Adrenal gland (tissue), 9 donors: ENCODE measurements at regions not wholly inside any gene's neighbourhood (a gene's known extent, or its start where the extent isn't known, plus 50 kb on each side); places are given as distances from the start of the nearest gene placed in this dataset.
A peak's percentile ranks its signal among the peaks of the same experiment; 100 is the strongest.

Experiments
- DNase-seq, 7 donors: peaks; one replicate each; pipeline ENCODE4 v3.0.0-alpha.2; 2019 to 2020
- H3K27ac ChIP-seq, 5 donors: fragments of 200-600 bp; sonication (generic) in 4 of 5; 1 replicate in 3 of 5; 2 replicates in 2 of 5; pipeline versions ENCODE4 v1.5.1 to v1.8.0; 2016 to 2020; ENCODE audit warnings: mild to moderate bottlenecking in 1 of 5
- H3K27me3 ChIP-seq: fragments of 200-600 bp; 2 replicates; pipeline ENCODE4 v1.8.0; 2021
- H3K36me3 ChIP-seq, 2 donors: fragments of 200-600 bp; replicated peaks in 1 of 2; 1 replicate in 1 of 2; 2 replicates in 1 of 2; pipeline versions ENCODE4 v1.5.1 to v1.8.0; 2018 to 2022
- H3K4me1 ChIP-seq, 2 donors: fragments of 200-600 bp; replicated peaks in 1 of 2; 1 replicate in 1 of 2; 2 replicates in 1 of 2; pipeline versions ENCODE4 v1.5.1 to v1.8.0; 2018 to 2021
- H3K4me3 ChIP-seq, 4 donors: fragments of 200-600 bp; sonication (generic) in 3 of 4; one replicate each; pipeline ENCODE4 v1.5.1; 2016 to 2018
- H3K9me3 ChIP-seq, 3 donors: fragments of 200-600 bp; sonication (generic) in 1 of 3; replicated peaks in 1 of 3; 1 replicate in 2 of 3; 2 replicates in 1 of 3; pipeline versions ENCODE4 v1.5.1 to v1.8.0; 2016 to 2021
- CTCF ChIP-seq, 6 experiments: fragments of 450-650 bp in 4 of 6; fragments of 200-600 bp in 2 of 6; sonication (generic) in 1 of 6; IDR thresholded peaks; 1 replicate in 5 of 6; 2 replicates in 1 of 6; pipeline versions ENCODE4 v1.5.1 to v1.8.0; 2016 to 2021; ENCODE audit warnings: antibody characterized with exemption in 6 of 6, mild to moderate bottlenecking in 2 of 6, moderate library complexity in 1 of 6
- POLR2A ChIP-seq, 2 donors: fragments of 450-650 bp; IDR thresholded peaks; one replicate each; pipeline ENCODE4 v1.6.1; 2017; ENCODE audit warnings: antibody characterized with exemption in 2 of 2, mild to moderate bottlenecking in 2 of 2, moderate library complexity in 1 of 2
- WGBS, 4 donors: extraction: QIAGEN DNeasy Blood & Tissue Kit in 2 of 4; methylation state at CpG; one replicate each; pipeline versions ENCODE4 v1.1.5 to v1.1.7; 2013 to 2017; 5-methylcytosine and 5-hydroxymethylcytosine counted together
- intact Hi-C, 2 donors: fragments of 100-400 bp; cut with DNase I; formaldehyde crosslinking; loops; one replicate each; pipeline versions ENCODE4 v1.14.1 to v1.15.0; 2022 to 2023
- donor health status: healthy with polysubstance abuse.
- donor health status: Bipolar disorder and iron deficiency.
- donor health status: DM: yes; HTN: yes; CAD: no.
- donor health status: DM: no; HTN: no; CAD: no.
- donor health status: DM: no; HTN: no; CAD: no.

DNA sequence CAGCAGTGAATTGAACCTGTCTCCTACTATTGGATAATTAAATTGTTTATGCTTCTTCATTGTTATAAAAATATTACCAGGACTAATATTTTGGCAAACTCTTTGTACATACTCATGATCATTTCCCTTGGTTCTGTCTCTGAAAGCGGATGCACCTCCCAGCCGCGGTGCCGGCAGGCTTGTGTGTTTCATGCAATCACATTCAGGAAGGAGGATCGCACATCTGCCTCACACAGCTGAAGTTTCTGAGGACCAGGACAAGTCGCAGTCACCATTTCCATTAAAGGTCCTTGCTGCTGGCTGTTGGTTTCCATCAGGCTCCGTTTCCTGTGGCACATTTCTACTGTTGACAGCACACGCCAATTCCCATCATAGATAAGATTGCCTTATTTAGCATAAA lies 117.8 kb upstream of the SHH start:
- no peaks in the 10 kb centered on the region for H3K9me3 ChIP-seq
- H3K36me3 ChIP-seq, result no peaks in the 10 kb centered on the region
- 82 to 87% (median 85%) methylated on average over 8 of the region's 8 CpGs for WGBS, 4 donors
- peak in 2 of 7 donors; percentile 2 to 34 for DNase-seq
- TF ChIP-seq CTCF (IDR thresholded peaks at IDR 0.05) (no peak), POLR2A (IDR thresholded peaks at IDR 0.05) (no peak)
- H3K27me3 ChIP-seq, result no peaks in the 10 kb centered on the region
- no peak overlapping the region for H3K27ac ChIP-seq
- intact Hi-C loops, result no loop called here
- no peak overlapping the region for H3K4me3 ChIP-seq
- H3K4me1 ChIP-seq, result no peaks in the 10 kb centered on the region

- 73 to 82% (median 79%) methylated on average over 12 to 13 of the region's 13 CpGs for WGBS, 4 donors
- no peak overlapping the region for H3K4me3 ChIP-seq
- no peaks in the 10 kb centered on the region for H3K27me3 ChIP-seq
- TF ChIP-seq CTCF (IDR thresholded peaks at IDR 0.05), result no peak
- TF ChIP-seq POLR2A (IDR thresholded peaks at IDR 0.05), result no peak
- no peak overlapping the region for H3K27ac ChIP-seq
- peak in 2 of 7 donors; percentile 6 to 42 for DNase-seq
- H3K36me3 ChIP-seq, result no peaks in the 10 kb centered on the region
- no peaks in the 10 kb centered on the region for H3K4me1 ChIP-seq
- intact Hi-C loops, result no loop called here
- H3K9me3 ChIP-seq, result no peaks in the 10 kb centered on the region
Observed at GRCh38 chr7:155928583-155928982, 116.3 kb upstream of the SHH start.

DNA sequence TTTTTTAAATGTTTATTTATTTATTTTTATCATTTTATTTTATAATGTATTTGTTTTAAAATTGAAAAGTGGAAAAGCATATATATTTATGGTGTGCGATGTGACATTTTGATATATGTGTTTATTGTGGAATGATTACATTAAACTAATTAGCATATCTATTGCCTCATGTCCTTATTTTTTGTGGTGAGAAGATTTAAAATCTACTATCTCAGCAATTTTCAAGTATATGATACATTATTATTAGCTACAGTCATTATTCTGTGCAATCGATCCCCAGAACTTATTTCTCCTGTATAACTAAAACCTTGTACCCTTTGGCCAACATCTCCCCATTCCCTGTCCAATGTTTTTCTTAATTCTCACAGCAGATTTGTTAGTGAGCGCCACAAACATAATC lies 115.6 kb upstream of the SHH start:
- H3K36me3 ChIP-seq, result no peaks in the 10 kb centered on the region
- no peaks in the 10 kb centered on the region for H3K27me3 ChIP-seq
- intact Hi-C loops, result no loop called here
- H3K4me1 ChIP-seq, result no peaks in the 10 kb centered on the region
- no peaks in the 10 kb centered on the region for H3K9me3 ChIP-seq
- no peak overlapping the region for H3K27ac ChIP-seq
- no peak for DNase-seq
- no peak for TF ChIP-seq CTCF (IDR thresholded peaks at IDR 0.05)
- no peak for TF ChIP-seq POLR2A (IDR thresholded peaks at IDR 0.05)
- 89 to 97% (median 91%) methylated on average over 3 of the region's 3 CpGs for WGBS, 4 donors
- no peak overlapping the region for H3K4me3 ChIP-seq

GRCh38 chr7:155925682-155926081 lies 113.4 kb upstream of the SHH start:
- H3K27me3 ChIP-seq, result no peaks in the 10 kb centered on the region
- peak in 1 of 7 donors; percentile 3 for DNase-seq
- no peaks in the 10 kb centered on the region for H3K36me3 ChIP-seq
- intact Hi-C loops, result no loop called here
- no peaks in the 10 kb centered on the region for H3K4me1 ChIP-seq
- 85 to 89% (median 87%) methylated on average over 14 of the region's 14 CpGs for WGBS, 4 donors
- TF ChIP-seq POLR2A (IDR thresholded peaks at IDR 0.05) (no peak), CTCF (IDR thresholded peaks at IDR 0.05) (no peak)
- H3K4me3 ChIP-seq, result no peak overlapping the region
- H3K9me3 ChIP-seq, result no peaks in the 10 kb centered on the region
- no peak overlapping the region for H3K27ac ChIP-seq
